GM19025 (cell line): ENCODE measurements at regions not wholly inside any gene's neighbourhood (a gene's known extent, or its start where the extent isn't known, plus 50 kb on each side); places are given as distances from the start of the nearest gene placed in this dataset.
"Not testable (repeated sequence)": the region's sequence is repeated elsewhere in the genome, so short reads cannot be mapped to it uniquely, and the experiment has no call there.

Source experiments
- ATAC-seq: cut with Tn5 transposase; IDR thresholded peaks from one replicate; pipeline ENCODE4 v1.9.1; 2021; ENCODE audit warnings: mild to moderate bottlenecking, low read depth, moderate library complexity; ENCODE audit not compliant: unreplicated experiment

DNA sequence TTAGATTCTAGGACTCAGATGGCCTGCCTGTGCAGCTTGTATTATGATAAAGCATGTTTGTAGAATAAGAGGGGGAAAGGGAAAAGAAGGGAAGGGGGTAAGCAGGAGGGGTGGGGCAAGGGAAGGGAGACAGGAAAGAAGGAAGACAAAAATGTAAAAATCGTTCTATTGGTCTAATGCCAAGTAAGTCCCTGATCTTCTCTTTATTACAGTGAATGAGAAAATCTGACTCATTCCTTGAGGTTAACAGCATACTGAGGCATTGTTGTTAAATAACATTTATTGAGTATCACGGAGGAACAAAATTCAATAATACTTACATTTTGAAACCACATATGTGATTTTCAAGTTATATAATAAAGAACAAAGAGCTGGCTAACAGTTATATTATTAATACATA, 1534.7 kb downstream of the OLFM4 start:
- ATAC-seq = no peak

- ATAC-seq = not testable (repeated sequence)
Measured at GRCh38 chr13:54572037-54572436, 1543.4 kb downstream of the OLFM4 start.

GRCh38 chr13:54573186-54573585, 1544.6 kb downstream of the OLFM4 start:
- no peak for ATAC-seq

DNA sequence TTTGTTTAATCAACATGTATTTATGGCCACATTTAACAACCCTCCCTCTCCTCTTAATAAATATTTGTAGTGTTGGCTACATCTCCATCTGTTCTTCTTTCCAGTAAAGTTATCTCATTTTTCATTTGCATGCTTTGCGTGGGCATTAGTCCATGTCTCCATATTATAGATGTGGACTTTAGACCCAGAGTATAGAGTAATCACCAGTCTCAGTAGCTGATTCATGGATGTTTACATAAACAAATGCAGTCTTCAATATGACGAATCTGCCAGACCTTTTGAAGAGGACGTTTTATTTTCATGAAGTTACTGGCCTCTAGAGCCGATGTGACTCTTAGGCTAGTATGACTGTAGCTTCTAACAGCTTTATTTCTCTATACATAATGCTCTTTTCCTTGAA, 1546.2 kb downstream of the OLFM4 start:
- ATAC-seq = no peak

DNA sequence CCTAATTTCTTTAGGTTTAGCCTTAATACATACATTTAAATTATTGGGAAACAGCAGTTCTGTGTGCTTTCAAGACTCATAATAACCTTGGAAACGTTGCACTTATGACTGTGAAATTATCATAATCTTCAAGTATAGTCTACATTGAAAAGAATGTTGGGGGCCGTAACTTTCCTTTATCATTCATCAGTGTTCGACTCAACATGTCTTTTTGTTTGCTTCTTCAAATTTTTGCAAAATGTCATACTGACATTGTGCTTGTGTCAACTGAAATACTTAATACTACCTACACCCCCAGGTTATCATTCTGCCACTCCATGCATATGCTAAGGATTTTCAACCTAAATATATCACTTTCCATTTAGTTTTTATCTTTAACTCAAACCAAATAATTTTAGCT, 1562.9 kb downstream of the OLFM4 start:
- ATAC-seq = no peak

DNA sequence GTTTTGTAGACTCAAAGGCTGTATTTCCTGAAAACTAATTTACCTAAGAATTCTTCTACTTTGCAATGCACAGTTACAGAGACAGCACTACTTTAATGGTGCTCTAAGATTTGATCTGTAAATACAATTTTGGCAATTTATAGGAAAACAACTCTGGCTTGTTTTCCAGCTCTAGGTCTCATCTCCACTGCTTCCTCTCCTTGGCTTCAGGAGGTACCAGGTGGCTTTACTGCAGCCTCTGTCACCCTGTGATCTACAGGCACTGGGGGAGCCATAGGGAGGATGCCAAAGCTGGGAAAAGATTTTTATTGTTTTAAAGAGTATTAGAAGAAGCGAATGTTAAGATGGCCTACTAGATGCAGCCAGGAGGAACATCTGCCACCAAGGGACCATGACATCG, 1563.6 kb downstream of the OLFM4 start:
- ATAC-seq = no peak

DNA sequence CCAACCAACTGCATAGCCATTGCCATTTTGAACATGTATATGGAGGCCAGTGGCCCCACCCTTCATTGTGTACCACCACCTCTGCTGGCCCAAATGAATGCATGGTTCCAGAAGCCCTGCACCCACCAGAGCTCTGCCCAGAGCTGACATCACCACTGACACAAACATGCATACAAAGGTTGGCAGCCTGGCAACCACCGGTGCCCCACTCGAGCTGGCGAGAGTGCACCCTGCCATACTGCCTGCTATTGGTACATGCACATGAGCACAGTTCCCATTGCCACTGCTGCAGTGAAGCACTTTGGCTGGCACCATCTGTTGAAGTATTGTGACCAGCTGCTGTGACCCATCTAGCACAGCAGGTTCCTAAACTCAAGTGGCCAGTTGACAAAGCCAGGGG, 1564.9 kb downstream of the OLFM4 start:
- ATAC-seq = no peak

- ATAC-seq = no peak
Measured at GRCh38 chr13:54597540-54598088, 1569.0 kb downstream of the OLFM4 start.

- ATAC-seq = no peak
Measured at GRCh38 chr13:54599413-54599812, 1570.8 kb downstream of the OLFM4 start.

DNA sequence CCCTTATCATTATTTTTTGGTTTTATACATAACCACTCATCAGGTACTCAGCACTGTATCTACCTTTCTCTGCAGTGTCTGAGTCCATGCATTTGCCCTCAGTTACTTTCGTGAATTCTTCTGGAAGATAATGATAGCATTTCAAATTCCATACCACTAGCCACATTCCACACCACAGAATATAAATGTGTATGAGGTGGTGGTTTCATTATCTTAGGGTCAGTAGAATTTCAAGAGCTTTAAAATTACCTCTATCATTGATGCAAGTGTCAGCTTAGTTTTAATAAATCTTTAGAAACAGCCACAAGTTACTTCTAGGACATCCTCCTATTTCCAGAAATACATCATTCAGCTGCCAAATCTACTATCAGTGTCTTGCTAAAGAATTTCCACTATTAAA, 1578.3 kb downstream of the OLFM4 start:
- no peak for ATAC-seq

GRCh38 chr13:54607421-54607820, 1578.8 kb downstream of the OLFM4 start:
- no peak for ATAC-seq

DNA sequence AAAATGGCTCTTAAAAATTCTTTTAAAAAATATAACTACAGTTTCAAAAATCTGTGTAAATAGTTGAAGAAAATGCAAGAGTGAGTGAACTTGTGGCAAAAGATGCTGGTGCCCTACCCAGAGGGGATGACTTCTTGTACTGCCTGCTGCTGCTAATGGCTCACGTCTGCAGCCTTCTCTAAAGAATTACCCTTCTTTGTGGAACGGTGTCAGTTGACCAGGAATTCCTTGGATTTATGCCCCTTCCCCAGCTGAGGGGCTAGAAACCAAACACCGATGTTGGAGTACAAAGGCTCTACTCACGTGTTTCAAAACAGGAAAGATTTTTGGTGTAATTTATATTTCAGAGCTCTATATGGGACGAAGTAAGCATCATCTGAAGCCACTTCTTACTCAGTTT, 1582.8 kb downstream of the OLFM4 start:
- no peak for ATAC-seq

DNA sequence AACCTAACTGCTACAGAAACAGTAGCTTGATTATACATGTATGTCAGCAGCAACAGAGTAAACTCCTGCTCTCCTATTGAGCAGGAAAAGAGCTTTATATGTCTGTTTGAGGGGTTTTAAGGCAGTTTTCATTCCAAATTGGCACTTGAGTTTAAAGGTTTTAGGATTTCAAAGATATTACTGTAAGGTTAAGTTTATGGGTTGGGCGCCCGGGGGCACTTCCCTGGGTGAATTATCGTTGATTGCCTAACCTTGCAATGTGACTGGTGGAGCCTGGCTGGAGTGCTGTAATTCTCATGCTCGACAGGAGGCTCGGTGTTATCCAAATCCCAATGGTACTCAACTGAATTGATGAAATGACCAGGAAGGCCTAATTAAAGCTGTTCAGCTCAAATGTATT, 1586.1 kb downstream of the OLFM4 start:
- ATAC-seq = no peak

DNA sequence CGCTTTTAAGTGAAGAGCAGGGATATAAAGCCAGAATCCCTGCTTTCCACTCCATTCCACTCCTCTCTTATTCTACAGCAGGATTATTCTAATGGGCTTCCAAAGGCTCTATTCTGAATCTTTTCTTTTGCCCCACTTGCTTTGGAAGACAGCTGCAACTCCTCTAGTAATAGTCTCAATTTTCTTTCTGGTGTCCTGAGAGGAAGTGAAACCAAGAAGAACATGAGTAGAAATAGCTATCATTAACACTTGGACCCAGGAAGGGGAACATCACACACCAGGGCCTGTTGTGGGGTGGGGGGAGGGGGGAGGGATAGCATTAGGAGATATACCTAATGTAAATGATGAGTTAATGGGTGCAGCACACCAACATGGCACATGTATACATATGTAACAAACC, 1597.9 kb downstream of the OLFM4 start:
- not testable (repeated sequence) for ATAC-seq

DNA sequence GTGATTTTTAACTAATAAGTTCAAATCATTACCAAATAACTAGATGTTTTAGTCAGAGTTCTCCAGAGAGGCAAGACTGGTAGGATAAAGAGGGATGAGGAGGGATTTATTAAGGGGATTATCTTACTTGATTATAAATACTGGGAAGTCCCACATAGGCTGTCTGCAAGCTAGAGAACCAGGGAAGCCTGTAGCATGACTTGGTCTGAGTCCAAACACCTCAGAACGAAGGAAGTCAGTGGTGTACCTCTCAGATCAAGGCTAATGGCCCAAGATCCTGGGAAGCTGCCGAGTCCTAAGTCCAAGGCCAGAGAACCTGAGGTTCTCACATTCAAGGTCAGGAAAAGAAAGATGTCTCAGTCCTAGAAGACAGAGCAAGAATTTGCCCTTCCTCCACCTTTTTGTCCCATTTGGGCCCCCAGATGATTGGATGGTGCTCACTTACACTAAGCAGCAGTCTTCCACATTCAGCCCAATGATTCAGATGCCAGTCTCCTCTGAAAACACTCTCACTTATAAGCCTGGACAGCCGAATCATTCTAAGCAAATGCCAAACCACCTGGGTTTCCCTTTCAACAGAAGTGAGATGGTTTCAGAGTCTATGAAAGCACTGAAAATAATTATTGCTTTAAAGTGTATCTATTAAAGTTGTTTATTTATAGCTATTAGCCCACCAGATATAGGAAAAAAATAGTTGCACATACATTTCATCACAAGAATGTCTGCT, 1599.2 kb downstream of the OLFM4 start:
- no peak for ATAC-seq

GRCh38 chr13:54628383-54628782, 1599.8 kb downstream of the OLFM4 start:
- no peak for ATAC-seq

DNA sequence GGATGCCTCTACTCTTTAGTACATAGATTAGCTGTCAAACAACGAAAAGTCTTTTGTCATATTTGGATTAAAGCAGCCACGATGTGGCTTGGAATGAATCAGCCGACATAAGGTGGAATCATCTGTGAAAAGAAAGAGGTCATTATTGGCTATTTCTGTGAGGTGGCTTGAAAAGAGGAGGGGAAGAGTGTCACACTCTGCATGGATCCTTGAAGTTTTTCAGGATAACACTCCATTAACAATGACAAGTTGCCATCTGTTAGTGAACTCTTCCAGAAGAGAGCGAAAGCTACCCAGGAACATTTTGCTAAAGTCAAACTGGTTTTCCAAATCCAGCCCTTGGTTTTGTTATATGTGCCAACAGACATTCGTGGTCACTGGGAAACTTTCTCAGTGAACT, 1604.8 kb downstream of the OLFM4 start:
- ATAC-seq = no peak

DNA sequence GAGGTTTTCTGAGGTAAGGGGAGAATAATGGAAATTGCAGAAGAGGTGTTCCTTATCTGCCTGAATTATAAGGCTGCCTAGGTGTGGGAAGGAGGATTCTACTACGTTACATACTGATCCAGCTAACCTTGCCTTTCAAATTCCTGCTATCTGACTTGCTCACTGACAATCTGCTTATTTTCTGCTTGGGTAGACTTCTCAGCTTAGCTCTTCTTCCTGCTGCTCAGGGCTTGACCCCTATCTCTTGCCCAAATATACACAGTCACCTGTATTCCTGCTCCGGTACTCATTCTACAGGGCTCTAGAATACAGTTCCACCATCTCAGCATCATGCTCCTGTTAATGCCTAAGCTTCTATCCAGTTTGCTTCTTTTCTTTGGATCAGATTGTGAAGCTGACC, 1607.6 kb downstream of the OLFM4 start:
- ATAC-seq = no peak

GRCh38 chr13:54637366-54637765, 1608.8 kb downstream of the OLFM4 start:
- no peak for ATAC-seq

DNA sequence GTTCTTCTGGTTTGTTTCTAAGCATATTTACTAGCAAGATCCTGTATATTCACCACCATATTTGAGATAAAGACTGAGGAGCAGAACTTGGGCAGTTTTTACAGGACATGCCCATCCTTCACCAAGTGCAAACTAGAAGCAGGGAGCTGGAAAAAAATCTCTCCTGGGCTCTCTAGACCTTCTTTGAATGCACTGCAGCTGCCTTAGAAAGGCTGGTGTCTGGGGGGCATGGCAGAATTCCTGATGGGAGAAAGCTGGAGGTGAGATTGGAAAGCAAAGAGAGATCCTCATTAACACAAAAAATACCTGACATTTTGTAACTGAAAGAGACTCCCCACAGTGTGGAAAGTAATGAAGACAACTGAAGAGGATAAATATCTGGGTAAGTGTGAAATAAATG, 1612.1 kb downstream of the OLFM4 start:
- ATAC-seq = no peak

GRCh38 chr13:54643863-54644262, 1615.2 kb downstream of the OLFM4 start:
- ATAC-seq = no peak

GRCh38 chr13:54647275-54647674, 1618.7 kb downstream of the OLFM4 start:
- ATAC-seq = no peak

DNA sequence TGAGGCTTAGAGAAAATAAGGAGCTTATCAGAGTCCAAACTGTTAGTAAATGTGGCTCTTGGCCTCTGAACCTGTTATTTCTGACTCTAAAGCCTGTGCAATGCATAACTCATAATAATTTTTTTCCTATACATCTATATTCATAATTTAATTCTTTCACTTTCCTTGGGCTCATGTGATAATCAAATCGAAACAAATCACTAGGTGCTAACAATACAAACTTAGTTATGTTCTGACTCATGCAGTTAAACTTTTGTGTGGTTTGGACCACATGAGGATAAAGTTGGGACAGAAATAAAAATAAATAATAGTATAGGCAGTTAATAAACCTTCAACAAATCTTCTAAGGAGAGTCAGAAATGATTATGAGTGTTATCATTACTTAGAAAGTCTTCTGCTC, 1629.0 kb downstream of the OLFM4 start:
- ATAC-seq = no peak
